H1 (cell line): ENCODE measurements at regions not wholly inside any gene's neighbourhood (a gene's known extent, or its start where the extent isn't known, plus 50 kb on each side); places are given as distances from the start of the nearest gene placed in this dataset.

Experiments
- CBX8 ChIP-seq: fragments of 300-800, 300-1000 bp; sonication (generic); IDR thresholded peaks from 2 replicates; pipeline ENCODE4 v1.7.1; 2016; ENCODE audit warnings: low read depth, low read length, borderline replicate concordance
- CTCF ChIP-seq, 3 experiments: IDR thresholded peaks; 1 replicate in 2 of 3; 2 replicates in 1 of 3; pipeline versions ENCODE4 v1.5.1 to v1.6.1; 2011; ENCODE audit warnings: low read length in 3 of 3, mild to moderate bottlenecking in 3 of 3, inconsistent platforms in 2 of 3, low read depth in 1 of 3, moderate library complexity in 1 of 3; ENCODE audit not compliant: insufficient read depth in 1 of 3; ENCODE audit errors: control extremely low read depth in 1 of 3
- POLR2A ChIP-seq, 2 experiments: IDR thresholded peaks; 1 replicate in 1 of 2; 2 replicates in 1 of 2; pipeline ENCODE4 v1.6.1; 2011; ENCODE audit warnings: low read depth in 2 of 2, low read length in 2 of 2, mild to moderate bottlenecking in 2 of 2; ENCODE audit errors: control extremely low read depth in 1 of 2
- SIN3A ChIP-seq, 2 experiments: IDR thresholded peaks in 1 of 2; conservative IDR thresholded peaks in 1 of 2; 2 replicates each; pipeline ENCODE4 v1.6.1; 2011 to 2012; ENCODE audit warnings: low read length in 2 of 2, improper control_type of control experiment in 1 of 2, low read depth in 1 of 2, mild to moderate bottlenecking in 1 of 2

DNA sequence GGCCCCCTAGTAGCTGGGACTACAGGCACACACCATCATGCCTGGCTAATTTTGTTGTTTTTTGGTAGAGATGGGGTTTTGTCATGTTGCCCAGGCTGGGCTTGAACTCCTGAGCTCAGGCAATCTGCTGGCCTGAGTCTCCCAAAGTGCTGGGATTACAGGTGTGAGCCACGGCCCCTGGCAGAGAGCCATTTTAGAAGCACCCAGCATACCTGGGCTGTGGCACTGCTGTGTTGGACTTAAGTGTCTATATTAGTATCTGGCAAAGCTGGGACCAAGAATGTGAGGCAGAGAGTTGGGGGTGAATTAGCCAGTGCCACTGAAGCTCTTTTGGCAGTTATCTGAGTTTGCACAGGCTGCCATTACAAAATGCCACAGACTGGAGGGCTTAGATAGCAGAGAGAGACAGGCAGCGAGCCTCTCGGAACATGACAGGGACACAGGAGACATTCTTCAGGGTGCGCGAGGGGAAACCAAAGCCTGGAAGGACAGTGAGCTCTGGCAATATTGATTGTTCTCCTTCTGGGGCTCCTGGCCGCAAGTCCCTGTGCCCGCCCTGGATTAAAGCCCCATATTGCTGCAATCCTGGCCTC is 87.7 kb upstream of the ALX4 start:
- TF ChIP-seq POLR2A (IDR thresholded peaks at IDR 0.05; ENCODE audit: control extremely low read depth in 1 of 2, low read depth in 2 of 2, low read length in 2 of 2) (no peak), CTCF (IDR thresholded peaks at IDR 0.05; ENCODE audit: control extremely low read depth in 1 of 3, insufficient read depth in 1 of 3, low read depth in 1 of 3, low read length in 3 of 3) (no peak), CBX8 (no peak), SIN3A (conservative IDR thresholded peaks at IDR 0.05 in 1 of 2, IDR thresholded peaks at IDR 0.05 in 1 of 2; ENCODE audit: low read depth in 1 of 2, low read length in 2 of 2) (no peak)
